IMR-90 (cell line): ENCODE measurements at regions not wholly inside any gene's neighbourhood (a gene's known extent, or its start where the extent isn't known, plus 50 kb on each side); places are given as distances from the start of the nearest gene placed in this dataset.

Experiments
- ATAC-seq: fragments of 200-7000 bp; cut with Tn5 transposase; 2 replicates; pipeline ENCODE4 v1.9.1; 2020; ENCODE audit warnings: low read depth, mild to moderate bottlenecking, moderate library complexity
- BruUV-seq: library from RNA; stranded (reverse); fragments of 400-500 nt; replicated peaks from 2 replicates; lab custom pipeline; 2021; lab: Mats Ljungman, UMichigan
- CTCF ChIA-PET: fragments of 300-600 bp; formaldehyde crosslinking; extraction: SDS; loops from one replicate; lab custom pipeline; 2021; ENCODE audit warnings: antibody characterized with exemption; lab: Yijun Ruan, JAX
- POLR2A ChIA-PET: fragments of 300-600 bp; sonication (Branson Sonifier 250); formaldehyde crosslinking; loops from one replicate; lab custom pipeline; 2022; ENCODE audit warnings: antibody characterized with exemption; ENCODE audit not compliant: unreplicated experiment; lab: Charles Lee
- DNase-seq: peaks from one replicate; pipeline ENCODE4 v3.0.0; 2013
- H2AFZ ChIP-seq: replicated peaks from 2 replicates; pipeline ENCODE3; 2013; ENCODE audit warnings: low read length, mild to moderate bottlenecking; ENCODE audit not compliant: poor library complexity
- H2AK5ac ChIP-seq: 2 replicates; pipeline ENCODE4 v1.6.1; 2013; ENCODE audit warnings: low read depth, low read length, inconsistent platforms
- H2AK9ac ChIP-seq: replicated peaks from 2 replicates; pipeline ENCODE3; 2013; ENCODE audit warnings: mild to moderate bottlenecking, low read depth, low read length, moderate library complexity; ENCODE audit not compliant: poor library complexity
- H2BK120ac ChIP-seq: 2 replicates; pipeline ENCODE4 v1.6.1; 2013; ENCODE audit warnings: low read depth, low read length, inconsistent platforms
- H2BK15ac ChIP-seq: 3 replicates; pipeline ENCODE4 v1.6.1; 2013; ENCODE audit warnings: low read depth, low read length, inconsistent platforms
- H2BK20ac ChIP-seq: 2 replicates; pipeline ENCODE4 v1.6.1; 2013; ENCODE audit warnings: low read depth, mild to moderate bottlenecking, inconsistent platforms, low read length, moderate library complexity
- H2BK5ac ChIP-seq: 2 replicates; pipeline ENCODE4 v1.6.1; 2013; ENCODE audit warnings: mild to moderate bottlenecking, low read depth, low read length, inconsistent platforms; ENCODE audit not compliant: poor library complexity, severe bottlenecking
- H3K14ac ChIP-seq: replicated peaks from 2 replicates; pipeline ENCODE4 v1.6.1; 2013; ENCODE audit warnings: low read depth, low read length, inconsistent platforms
- H3K18ac ChIP-seq: 2 replicates; pipeline ENCODE4 v1.6.1; 2013; ENCODE audit warnings: low read depth, low read length, control low read depth
- H3K23ac ChIP-seq: 2 replicates; pipeline ENCODE4 v1.6.1; 2013; ENCODE audit warnings: low read depth, low read length, inconsistent platforms
- H3K27ac ChIP-seq: 2 replicates; pipeline ENCODE4 v1.5.1; 2013; ENCODE audit warnings: mild to moderate bottlenecking, control low read depth, low read length; ENCODE audit not compliant: insufficient read depth
- H3K27me3 ChIP-seq: 2 replicates; pipeline ENCODE4 v1.6.1; 2013; ENCODE audit warnings: low read length; ENCODE audit not compliant: control insufficient read depth, insufficient read depth
- H3K36me3 ChIP-seq: 2 replicates; pipeline ENCODE4 v1.6.1; 2013; ENCODE audit warnings: low read length, mixed read lengths; ENCODE audit not compliant: control insufficient read depth, insufficient read depth
- H3K4ac ChIP-seq: 2 replicates; pipeline ENCODE4 v1.6.1; 2013; ENCODE audit warnings: low read depth, low read length, inconsistent platforms
- H3K4me1 ChIP-seq: 2 replicates; pipeline ENCODE4 v1.6.1; 2013; ENCODE audit warnings: low read length, mixed read lengths; ENCODE audit not compliant: control insufficient read depth, insufficient read depth
- H3K4me2 ChIP-seq: 2 replicates; pipeline ENCODE4 v1.6.1; 2013; ENCODE audit warnings: low read depth, mild to moderate bottlenecking, control low read depth, low read length, moderate library complexity
- H3K4me3 ChIP-seq: 2 replicates; pipeline ENCODE4 v1.5.1; 2013; ENCODE audit warnings: low read depth, mild to moderate bottlenecking, control low read depth, low read length, moderate library complexity; ENCODE audit not compliant: insufficient read depth
- H3K56ac ChIP-seq: 2 replicates; pipeline ENCODE4 v1.6.1; 2013; ENCODE audit warnings: low read length, inconsistent platforms; ENCODE audit not compliant: insufficient read depth; ENCODE audit errors: extremely low read depth
- H3K79me1 ChIP-seq, 2 experiments: 2 replicates each; pipeline ENCODE4 v1.6.1; 2013; ENCODE audit warnings: low read length in 2 of 2, inconsistent platforms in 1 of 2, low read depth in 1 of 2
- H3K9ac ChIP-seq: 2 replicates; pipeline ENCODE4 v1.6.1; 2013; ENCODE audit warnings: low read depth, low read length, control low read depth
- H3K9me1 ChIP-seq: 2 replicates; pipeline ENCODE4 v1.6.1; 2013; ENCODE audit warnings: low read length, inconsistent platforms; ENCODE audit not compliant: insufficient read depth
- H3K9me3 ChIP-seq: 2 replicates; pipeline ENCODE4 v1.6.1; 2013; ENCODE audit warnings: low read length; ENCODE audit not compliant: control insufficient read depth, insufficient read depth
- H4K20me1 ChIP-seq: 2 replicates; pipeline ENCODE4 v1.6.1; 2013; ENCODE audit warnings: low read length, inconsistent platforms; ENCODE audit not compliant: insufficient read depth
- H4K5ac ChIP-seq: 2 replicates; pipeline ENCODE4 v1.6.1; 2013; ENCODE audit warnings: mild to moderate bottlenecking, low read depth, low read length, control low read depth
- H4K8ac ChIP-seq, 2 experiments: 2 replicates each; pipeline ENCODE4 v1.6.1; 2013; ENCODE audit warnings: low read depth in 2 of 2, low read length in 2 of 2, control low read depth in 1 of 2, inconsistent platforms in 1 of 2
- H4K91ac ChIP-seq: 2 replicates; pipeline ENCODE4 v1.6.1; 2013; ENCODE audit warnings: low read depth, low read length, inconsistent platforms; ENCODE audit not compliant: insufficient read depth
- BHLHE40 ChIP-seq: fragments of 150-350 bp; IDR thresholded peaks from 2 replicates; pipeline ENCODE4 v1.6.1; 2016; ENCODE audit warnings: mild to moderate bottlenecking, low read depth, low read length
- CEBPB ChIP-seq: IDR thresholded peaks from 2 replicates; pipeline ENCODE4 v1.6.1; 2012; ENCODE audit warnings: low read depth, low read length, improper control_type of control experiment
- CHD1 ChIP-seq: IDR thresholded peaks from 2 replicates; pipeline ENCODE4 v1.6.1; 2012; ENCODE audit warnings: low read depth, low read length, improper control_type of control experiment
- FOS ChIP-seq: fragments of 150-350 bp; IDR thresholded peaks from 2 replicates; pipeline ENCODE4 v1.6.1; 2016; ENCODE audit warnings: low read depth, low read length
- MAFK ChIP-seq: IDR thresholded peaks from 2 replicates; pipeline ENCODE4 v1.6.1; 2012; ENCODE audit warnings: low read depth, low read length, improper control_type of control experiment
- MAZ ChIP-seq: IDR thresholded peaks from 2 replicates; pipeline ENCODE4 v1.6.1; 2012; ENCODE audit warnings: low read depth, mild to moderate bottlenecking, low read length, improper control_type of control experiment, moderate library complexity, borderline replicate concordance
- MXI1 ChIP-seq: IDR thresholded peaks from 2 replicates; pipeline ENCODE4 v1.6.1; 2012; ENCODE audit warnings: low read depth, mild to moderate bottlenecking, low read length, moderate library complexity, borderline replicate concordance
- POLR2A ChIP-seq: IDR thresholded peaks from 2 replicates; pipeline ENCODE4 v1.6.1; 2012; ENCODE audit warnings: mild to moderate bottlenecking, low read depth, low read length
- RAD21 ChIP-seq: IDR thresholded peaks from 2 replicates; pipeline ENCODE4 v1.6.1; 2012; ENCODE audit warnings: low read length, improper control_type of control experiment
- RCOR1 ChIP-seq: IDR thresholded peaks from 2 replicates; pipeline ENCODE4 v1.6.1; 2012; ENCODE audit warnings: mild to moderate bottlenecking, low read length, improper control_type of control experiment; ENCODE audit not compliant: insufficient replicate concordance
- RFX5 ChIP-seq: IDR thresholded peaks from 2 replicates; pipeline ENCODE4 v1.8.0; 2012; ENCODE audit warnings: low read depth, mild to moderate bottlenecking, low read length, moderate library complexity
- SMC3 ChIP-seq: fragments of 150-350 bp; IDR thresholded peaks from 2 replicates; pipeline ENCODE4 v1.6.1; 2016; ENCODE audit warnings: low read depth, mild to moderate bottlenecking, antibody characterized with exemption, low read length, moderate library complexity
- WGBS, 2 experiments: methylation state at CpG; one replicate each; pipeline versions ENCODE4 v1.1.5 to v1.1.7; 2013; ENCODE audit warnings: missing lambda C conversion rate in 2 of 2; ENCODE audit not compliant: insufficient read length in 1 of 2; ENCODE audit errors: extremely low coverage in 2 of 2; 5-methylcytosine and 5-hydroxymethylcytosine counted together
- dilution Hi-C: fragments of 300-500 bp; cut with HindIII; formaldehyde crosslinking; loops from one replicate; pipeline ENCODE4 v1.14.3; 2018; ENCODE audit warnings: low sequenced_read_pairs; ENCODE audit not compliant: unreplicated experiment
- in situ Hi-C: fragments of 300-500 bp; cut with MboI; formaldehyde crosslinking; loops from 3 replicates; pipeline ENCODE4 v1.14.3; 2019; ENCODE audit warnings: low sequenced_read_pairs, inconsistent platforms, mixed read lengths
- intact Hi-C: fragments of 100-400 bp; cut with micrococcal nuclease; formaldehyde crosslinking; loops from 2 replicates; pipeline ENCODE4 v1.10.0; 2022
- TF ChIP-seq, protein P1 (sequence below): fragments of 150-350 bp; IDR thresholded peaks from 2 replicates; pipeline ENCODE4 v1.6.1; 2017; ENCODE audit warnings: mild to moderate bottlenecking, antibody characterized with exemption, low read length, low read depth
- TF ChIP-seq, protein P2 (sequence below): conservative IDR thresholded peaks from 2 replicates; pipeline ENCODE4 v1.5.1; 2012; ENCODE audit warnings: mild to moderate bottlenecking, low read depth, low read length, improper control_type of control experiment

DNA sequence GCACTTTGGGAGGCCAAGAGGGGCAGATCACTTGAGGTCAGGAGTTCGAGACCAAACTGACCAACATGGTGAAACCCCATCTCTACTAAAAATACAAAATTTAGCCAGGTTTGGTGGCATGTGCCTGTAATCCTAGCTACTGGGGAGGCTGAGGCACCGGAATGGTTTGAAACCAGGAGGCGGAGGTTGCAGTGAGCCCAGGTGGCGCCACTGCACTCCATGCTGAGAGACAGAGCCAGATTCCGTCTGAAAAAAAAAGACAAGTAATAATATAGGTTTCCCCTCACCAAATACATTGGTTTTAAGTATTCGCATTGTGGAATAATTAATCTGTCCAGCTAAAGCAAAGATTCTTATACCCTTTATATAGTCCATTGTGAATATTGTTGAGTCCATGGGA is 1544.6 kb downstream of the OLFM4 start:
- DNase-seq (no peak), ATAC-seq (no peak)
- H3K27me3 ChIP-seq, result no peaks in the 10 kb centered on the region
- H2AK5ac ChIP-seq, result no peak overlapping the region
- TF ChIP-seq CHD1 (no peak), RAD21 (no peak), RCOR1 (no peak), SMC3 (no peak), CEBPB (no peak), MXI1 (no peak), POLR2A (no peak), BHLHE40 (no peak), MAZ (no peak), FOS (no peak), MAFK (no peak), RFX5 (no peak)
- TF ChIP-seq, protein P1, sequence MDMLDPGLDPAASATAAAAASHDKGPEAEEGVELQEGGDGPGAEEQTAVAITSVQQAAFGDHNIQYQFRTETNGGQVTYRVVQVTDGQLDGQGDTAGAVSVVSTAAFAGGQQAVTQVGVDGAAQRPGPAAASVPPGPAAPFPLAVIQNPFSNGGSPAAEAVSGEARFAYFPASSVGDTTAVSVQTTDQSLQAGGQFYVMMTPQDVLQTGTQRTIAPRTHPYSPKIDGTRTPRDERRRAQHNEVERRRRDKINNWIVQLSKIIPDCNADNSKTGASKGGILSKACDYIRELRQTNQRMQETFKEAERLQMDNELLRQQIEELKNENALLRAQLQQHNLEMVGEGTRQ, result no peak
- TF ChIP-seq, protein P2, sequence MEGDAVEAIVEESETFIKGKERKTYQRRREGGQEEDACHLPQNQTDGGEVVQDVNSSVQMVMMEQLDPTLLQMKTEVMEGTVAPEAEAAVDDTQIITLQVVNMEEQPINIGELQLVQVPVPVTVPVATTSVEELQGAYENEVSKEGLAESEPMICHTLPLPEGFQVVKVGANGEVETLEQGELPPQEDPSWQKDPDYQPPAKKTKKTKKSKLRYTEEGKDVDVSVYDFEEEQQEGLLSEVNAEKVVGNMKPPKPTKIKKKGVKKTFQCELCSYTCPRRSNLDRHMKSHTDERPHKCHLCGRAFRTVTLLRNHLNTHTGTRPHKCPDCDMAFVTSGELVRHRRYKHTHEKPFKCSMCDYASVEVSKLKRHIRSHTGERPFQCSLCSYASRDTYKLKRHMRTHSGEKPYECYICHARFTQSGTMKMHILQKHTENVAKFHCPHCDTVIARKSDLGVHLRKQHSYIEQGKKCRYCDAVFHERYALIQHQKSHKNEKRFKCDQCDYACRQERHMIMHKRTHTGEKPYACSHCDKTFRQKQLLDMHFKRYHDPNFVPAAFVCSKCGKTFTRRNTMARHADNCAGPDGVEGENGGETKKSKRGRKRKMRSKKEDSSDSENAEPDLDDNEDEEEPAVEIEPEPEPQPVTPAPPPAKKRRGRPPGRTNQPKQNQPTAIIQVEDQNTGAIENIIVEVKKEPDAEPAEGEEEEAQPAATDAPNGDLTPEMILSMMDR, result no peak
- H3K14ac ChIP-seq, result no peak overlapping the region
- no peaks in the 10 kb centered on the region for H3K36me3 ChIP-seq
- no CpG with 5 or more reads among the region's 6 CpGs for WGBS, 2 experiments
- H3K9ac ChIP-seq, result no peak overlapping the region
- H4K91ac ChIP-seq, result no peak overlapping the region
- no peaks in the 10 kb centered on the region for H3K79me1 ChIP-seq
- no peaks in the 10 kb centered on the region for H3K9me1 ChIP-seq
- no peak overlapping the region for H2BK15ac ChIP-seq
- H4K8ac ChIP-seq, result no peak overlapping the region
- no peaks in the 10 kb centered on the region for H4K20me1 ChIP-seq
- H3K9me3 ChIP-seq, result no peaks in the 10 kb centered on the region; the same call in 1 of the 2 replicates
- no peak overlapping the region for H3K23ac ChIP-seq
- no peak overlapping the region for H2BK120ac ChIP-seq
- H2BK20ac ChIP-seq, result no peak overlapping the region
- ChIA-PET POLR2A (no interaction called here), CTCF (no interaction called here)
- no peak overlapping the region for H2AFZ ChIP-seq
- no peak overlapping the region for H2BK5ac ChIP-seq
- dilution Hi-C loops (no loop called here), in situ Hi-C loops (no loop called here), intact Hi-C loops (no loop called here)
- H3K4me3 ChIP-seq, result no peak overlapping the region
- no peak overlapping the region for H4K5ac ChIP-seq
- no peaks in the 10 kb centered on the region for H3K4me1 ChIP-seq
- BruUV-seq, result no TSS peak
- H3K56ac ChIP-seq, result no peak overlapping the region
- H3K4me2 ChIP-seq, result no peak overlapping the region
- H3K18ac ChIP-seq, result no peak overlapping the region
- H3K27ac ChIP-seq, result no peak overlapping the region
- H3K4ac ChIP-seq, result no peak overlapping the region
- no peak overlapping the region for H2AK9ac ChIP-seq
